Endothelial cell of umbilical vein (primary cell): ENCODE measurements at regions not wholly inside any gene's neighbourhood (a gene's known extent, or its start where the extent isn't known, plus 50 kb on each side); places are given as distances from the start of the nearest gene placed in this dataset.

Experiments
- BruUV-seq: library from RNA; stranded (reverse); fragments of 400-500 nt; replicated peaks from 2 replicates; lab custom pipeline; 2021; lab: Mats Ljungman, UMichigan
- CTCF ChIA-PET: fragments of 300-600, 350-600 bp; sonication (Branson Sonifier 250); formaldehyde crosslinking; loops from one replicate; lab custom pipeline; 2021; ENCODE audit warnings: antibody characterized with exemption, inconsistent platforms; lab: Charles Lee
- POLR2A ChIA-PET: fragments of 300-600, 350-600 bp; sonication (Branson Sonifier 250); formaldehyde crosslinking; loops from one replicate; lab custom pipeline; 2021; ENCODE audit warnings: antibody characterized with exemption, inconsistent platforms; lab: Charles Lee
- DNase-seq: peaks from one replicate; pipeline ENCODE4 v3.0.0-alpha.2; 2011; ENCODE audit warnings: low read depth, low spot score
- FAIRE-seq: peaks from 2 replicates; lab custom pipeline; 2011; peaks lifted over from hg19 to GRCh38; lab: Jason Lieb, UNC
- H2AFZ ChIP-seq: 2 replicates; pipeline ENCODE4 v1.6.0; 2012; ENCODE audit warnings: low read depth, low read length, control low read depth, inconsistent platforms
- H3K27ac ChIP-seq: 2 replicates; pipeline ENCODE4 v1.5.1; 2011; ENCODE audit warnings: low read depth, mild to moderate bottlenecking, control low read depth, low read length, moderate library complexity; ENCODE audit not compliant: insufficient read depth
- H3K27me3 ChIP-seq, 2 experiments: 2 replicates each; pipeline versions ENCODE4 v1.6.0 to v1.6.1; 2011; ENCODE audit warnings: low read length in 2 of 2, mixed read lengths in 1 of 2; ENCODE audit not compliant: control insufficient read depth in 2 of 2, insufficient read depth in 2 of 2
- H3K36me3 ChIP-seq, 2 experiments: 2 replicates in 1 of 2; 3 replicates in 1 of 2; pipeline ENCODE4 v1.5.1; 2011; ENCODE audit warnings: low read length in 2 of 2, mild to moderate bottlenecking in 1 of 2, moderate library complexity in 1 of 2; ENCODE audit not compliant: control insufficient read depth in 2 of 2, insufficient read depth in 2 of 2; ENCODE audit errors: extremely low read depth in 1 of 2
- H3K4me1 ChIP-seq: 3 replicates; pipeline ENCODE4 v1.5.1; 2011; ENCODE audit warnings: mild to moderate bottlenecking, low read length; ENCODE audit not compliant: control insufficient read depth, insufficient read depth; ENCODE audit errors: extremely low read depth
- H3K4me2 ChIP-seq: 2 replicates; pipeline ENCODE4 v1.6.1; 2011; ENCODE audit warnings: low read length, control low read depth, mixed read lengths; ENCODE audit not compliant: insufficient read depth
- H3K4me3 ChIP-seq, 3 experiments: fragments of 200-600 bp in 1 of 3; sonication (generic), shearing (Covaris generic) in 1 of 3; replicated peaks in 1 of 3; 2 replicates each; pipeline ENCODE4 v1.5.1; 2011 to 2016; ENCODE audit warnings: control low read depth in 3 of 3, low read length in 3 of 3, mild to moderate bottlenecking in 2 of 3, inconsistent platforms in 1 of 3, low read depth in 1 of 3, moderate library complexity in 1 of 3; ENCODE audit not compliant: insufficient read depth in 1 of 3
- H3K79me2 ChIP-seq: 2 replicates; pipeline ENCODE4 v1.6.0; 2012; ENCODE audit warnings: low read length, inconsistent platforms; ENCODE audit not compliant: control insufficient read depth, insufficient read depth
- H3K9ac ChIP-seq: replicated peaks from 2 replicates; pipeline ENCODE3; 2011; ENCODE audit warnings: low read length, control low read depth; ENCODE audit not compliant: insufficient read depth; ENCODE audit errors: extremely low read depth
- H3K9me1 ChIP-seq: replicated peaks from 3 replicates; pipeline ENCODE4 v1.6.0; 2011; ENCODE audit warnings: mild to moderate bottlenecking, low read length; ENCODE audit not compliant: control insufficient read depth, insufficient read depth; ENCODE audit errors: extremely low read depth
- H3K9me3 ChIP-seq: replicated peaks from 2 replicates; pipeline ENCODE4 v1.5.1; 2012; ENCODE audit warnings: low read length, inconsistent platforms; ENCODE audit not compliant: control insufficient read depth, insufficient read depth
- H4K20me1 ChIP-seq: replicated peaks from 2 replicates; pipeline ENCODE3; 2011; ENCODE audit warnings: mild to moderate bottlenecking, low read length; ENCODE audit not compliant: control insufficient read depth, insufficient read depth; ENCODE audit errors: extremely low read depth
- CTCF ChIP-seq, 2 donors: IDR thresholded peaks; 1 replicate in 1 of 2; 2 replicates in 1 of 2; pipeline ENCODE4 v1.5.1; 2011; ENCODE audit warnings: low read length in 2 of 2, mild to moderate bottlenecking in 2 of 2, moderate library complexity in 2 of 2, control low read depth in 1 of 2, inconsistent platforms in 1 of 2, low read depth in 1 of 2; ENCODE audit not compliant: insufficient read depth in 1 of 2; ENCODE audit errors: extremely low read depth in 1 of 2
- EZH2 ChIP-seq: IDR thresholded peaks from 2 replicates; pipeline ENCODE4 v1.6.1; 2012; ENCODE audit warnings: borderline replicate concordance, low read depth, mild to moderate bottlenecking, moderate library complexity, low read length, inconsistent platforms; ENCODE audit not compliant: severe bottlenecking
- FOS ChIP-seq: IDR thresholded peaks from 2 replicates; pipeline ENCODE4 v1.6.1; 2011; ENCODE audit warnings: mild to moderate bottlenecking, low read length, moderate library complexity, borderline replicate concordance; ENCODE audit not compliant: insufficient read depth
- JUN ChIP-seq: IDR thresholded peaks from 2 replicates; pipeline ENCODE4 v1.6.1; 2011; ENCODE audit warnings: borderline replicate concordance, low read depth; ENCODE audit not compliant: insufficient read length, insufficient read depth
- MAX ChIP-seq: IDR thresholded peaks from 2 replicates; pipeline ENCODE4 v1.6.1; 2011; ENCODE audit not compliant: insufficient read depth, insufficient read length
- MYC ChIP-seq: IDR thresholded peaks from one replicate; pipeline ENCODE4 v1.6.1; 2011; ENCODE audit warnings: mild to moderate bottlenecking, low read depth, low read length
- POLR2A ChIP-seq: IDR thresholded peaks from 2 replicates; pipeline ENCODE4 v1.6.1; 2012; ENCODE audit warnings: low read depth, mild to moderate bottlenecking, control low read depth, low read length
- POLR2AphosphoS5 ChIP-seq: IDR thresholded peaks from 2 replicates; pipeline ENCODE4 v1.6.1; 2012; ENCODE audit warnings: low read depth, mild to moderate bottlenecking, control low read depth, low read length, moderate library complexity; ENCODE audit not compliant: insufficient read depth
- dilution Hi-C: fragments of 300-500 bp; cut with MboI; formaldehyde crosslinking; loops from one replicate; pipeline ENCODE4 v1.15.0; 2019; ENCODE audit warnings: low sequenced_read_pairs; ENCODE audit not compliant: extremely low pct_ligation_motif_present
- intact Hi-C: fragments of 100-400 bp; cut with micrococcal nuclease; formaldehyde crosslinking; loops from one replicate; pipeline ENCODE4 v1.10.0; 2022

GRCh38 chr7:85529201-85529600, 342.3 kb upstream of the SEMA3D start:
- FAIRE-seq (no peak), DNase-seq (peak; percentile 11)
- no peak overlapping the region for H3K4me2 ChIP-seq

More at GRCh38 chr7:85529201-85529600, 342.3 kb upstream of the SEMA3D start:
- H3K9ac ChIP-seq, result no peak overlapping the region
- dilution Hi-C loops (no loop called here), intact Hi-C loops (no loop called here)
- POLR2A ChIA-PET, result no interaction called here
- no peaks in the 10 kb centered on the region for H3K4me1 ChIP-seq
- no peaks in the 10 kb centered on the region for H3K9me3 ChIP-seq
- no peak overlapping the region for H3K27ac ChIP-seq
- CTCF ChIA-PET, result interaction anchor here (1.0 kb wide), 1 partner anchor 18 kb away, joined by 3 read pairs; no protein-coding TSS in a partner anchor
- no TSS peak for BruUV-seq
- H3K4me3 ChIP-seq, result no peak overlapping the region
- no peaks in the 10 kb centered on the region for H3K9me1 ChIP-seq
- no peak overlapping the region for H2AFZ ChIP-seq
- no peaks in the 10 kb centered on the region for H3K79me2 ChIP-seq
- TF ChIP-seq MAX, result no peak
- no peak for TF ChIP-seq MYC
- no peak for TF ChIP-seq POLR2AphosphoS5
- TF ChIP-seq POLR2A, result no peak
- no peak for TF ChIP-seq EZH2
- no peak for TF ChIP-seq JUN
- no peak for TF ChIP-seq FOS
- no peak for TF ChIP-seq CTCF (IDR thresholded peaks at IDR 0.05; ENCODE audit: extremely low read depth in 1 of 2, insufficient read depth in 1 of 2, low read depth in 1 of 2, low read length in 2 of 2)
- no peaks in the 10 kb centered on the region for H3K36me3 ChIP-seq
- H4K20me1 ChIP-seq, result no peaks in the 10 kb centered on the region
- H3K27me3 ChIP-seq, result no peaks in the 10 kb centered on the region
